ENCODE measurements at regions not wholly inside any gene's neighbourhood (a gene's known extent, or its start where the extent isn't known, plus 50 kb on each side); places are given as distances from the start of the nearest gene placed in this dataset.

- peak; percentile 56 for DNase-seq
Measured at GRCh38 chr7:142385491-142386340, 127.9 kb upstream of the PRSS58 start.

GRCh38 chr7:142384493-142384922 lies 126.7 kb upstream of the PRSS58 start:
- no peak for DNase-seq

GRCh38 chr7:142383841-142384492 lies 126.1 kb upstream of the PRSS58 start:
- DNase-seq: no peak

DNA sequence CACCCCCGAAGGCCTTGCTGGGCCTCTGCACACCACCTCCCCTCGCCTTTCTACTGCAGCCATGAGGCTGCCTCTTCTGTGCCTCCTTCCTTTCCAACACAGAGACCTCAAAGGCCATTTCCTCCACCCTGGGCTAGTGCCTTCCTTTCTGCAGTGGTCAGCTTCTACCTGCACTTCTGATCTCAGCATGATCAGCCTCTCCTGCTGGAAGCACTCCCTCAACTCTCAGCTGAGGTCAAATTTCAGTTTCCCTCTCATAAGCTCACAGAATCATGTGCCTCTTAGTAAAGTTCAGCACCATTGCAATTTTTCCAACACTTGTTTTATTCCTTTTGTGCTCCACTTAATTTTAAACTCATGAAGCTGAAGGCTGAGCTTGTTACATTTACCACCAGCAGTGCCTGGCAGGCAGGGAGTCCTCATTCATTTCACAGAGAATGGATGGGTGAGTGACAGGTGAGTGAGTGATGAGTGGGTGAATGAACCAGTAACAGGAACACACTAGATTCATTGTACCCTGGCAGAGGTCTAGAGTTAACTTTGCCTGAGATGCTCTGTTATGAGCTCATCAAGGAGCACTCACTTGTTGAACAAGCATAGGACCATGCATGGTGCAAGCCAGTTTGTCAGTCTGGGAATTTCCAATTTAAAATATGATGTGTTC lies 124.0 kb upstream of the PRSS58 start:
- peak; percentile 67 for DNase-seq

- DNase-seq: no peak
Measured at GRCh38 chr7:142380069-142380468, 122.2 kb upstream of the PRSS58 start.

- peak; percentile 56 for DNase-seq
Measured at GRCh38 chr7:142379201-142379885, 121.5 kb upstream of the PRSS58 start.

DNA sequence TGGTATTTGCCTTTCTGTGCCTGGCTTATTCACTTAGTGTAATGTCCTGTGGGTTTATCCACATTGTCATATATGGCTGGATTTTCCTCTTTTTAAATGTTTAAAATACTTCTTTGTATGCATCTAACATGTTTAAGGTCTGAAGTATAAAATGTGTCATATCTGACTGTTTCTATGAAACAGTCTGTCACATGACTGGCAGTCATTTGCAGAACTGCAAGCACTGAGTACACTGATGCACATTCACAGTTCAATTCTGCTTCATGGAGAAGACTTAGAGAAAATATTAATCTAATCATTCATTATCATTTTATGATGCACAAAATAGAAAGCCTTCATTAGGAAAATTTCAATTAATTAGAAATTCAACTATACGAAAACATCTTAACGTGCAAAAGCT lies 119.7 kb upstream of the PRSS58 start:
- no peak for DNase-seq

GRCh38 chr7:142376356-142376997 lies 118.6 kb upstream of the PRSS58 start:
- DNase-seq: no peak

GRCh38 chr7:142375710-142376313 lies 118.0 kb upstream of the PRSS58 start:
- peak; percentile 4 for DNase-seq

DNA sequence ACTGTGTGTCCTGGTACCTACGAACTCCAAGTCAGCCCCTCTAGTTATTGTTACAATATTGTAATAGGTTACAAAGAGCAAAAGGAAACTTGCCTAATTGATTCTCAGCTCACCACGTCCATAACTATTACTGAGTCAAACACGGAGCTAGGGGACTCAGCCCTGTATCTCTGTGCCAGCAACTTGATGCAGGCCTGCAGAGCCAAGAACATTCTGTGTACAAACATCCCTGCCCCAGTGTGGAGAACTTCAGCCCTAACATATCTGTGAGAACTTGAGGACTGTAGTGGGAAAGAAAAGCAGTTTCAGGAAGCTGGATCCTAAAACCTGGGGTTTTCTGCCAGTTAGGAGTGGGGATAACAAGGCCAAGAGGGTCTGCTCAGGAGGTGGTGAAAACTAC lies 114.9 kb upstream of the PRSS58 start:
- DNase-seq: no peak

DNA sequence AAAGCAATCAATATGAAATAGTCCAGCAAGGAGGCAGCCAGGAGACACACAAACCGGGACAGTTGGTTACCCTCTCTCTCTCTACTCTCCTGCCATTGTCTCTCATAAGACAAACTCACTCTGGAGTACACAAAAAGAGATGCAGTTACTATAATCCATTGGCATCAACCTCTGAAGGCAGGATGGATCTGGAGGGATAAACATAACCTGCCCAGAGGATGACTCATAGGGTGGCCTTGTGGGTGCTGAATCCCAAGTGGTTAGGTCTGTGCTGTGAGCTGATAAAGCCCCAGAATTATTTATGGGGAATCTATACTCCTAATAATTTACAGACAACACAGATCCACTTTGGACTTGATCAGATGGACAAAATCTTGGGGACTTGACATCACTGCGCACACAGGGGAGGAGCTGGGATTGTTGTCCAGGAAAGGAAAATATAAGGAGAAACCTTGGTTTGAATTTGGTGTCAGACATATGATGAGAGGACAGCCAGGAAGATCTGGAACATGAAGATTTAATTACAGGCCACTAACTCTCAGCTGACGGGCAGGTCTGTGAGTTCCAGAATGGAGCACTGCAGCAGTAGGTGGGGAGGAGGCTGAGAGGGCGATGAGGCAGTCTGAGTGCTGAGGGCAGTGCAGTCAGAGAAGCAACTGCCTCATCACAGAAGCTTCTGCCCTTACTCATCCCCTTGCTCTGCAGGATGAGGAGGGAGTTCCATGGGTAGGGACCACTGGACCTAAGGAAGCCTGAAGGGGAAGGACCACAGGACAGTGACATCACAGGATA lies 113.9 kb upstream of the PRSS58 start:
- DNase-seq: no peak

DNA sequence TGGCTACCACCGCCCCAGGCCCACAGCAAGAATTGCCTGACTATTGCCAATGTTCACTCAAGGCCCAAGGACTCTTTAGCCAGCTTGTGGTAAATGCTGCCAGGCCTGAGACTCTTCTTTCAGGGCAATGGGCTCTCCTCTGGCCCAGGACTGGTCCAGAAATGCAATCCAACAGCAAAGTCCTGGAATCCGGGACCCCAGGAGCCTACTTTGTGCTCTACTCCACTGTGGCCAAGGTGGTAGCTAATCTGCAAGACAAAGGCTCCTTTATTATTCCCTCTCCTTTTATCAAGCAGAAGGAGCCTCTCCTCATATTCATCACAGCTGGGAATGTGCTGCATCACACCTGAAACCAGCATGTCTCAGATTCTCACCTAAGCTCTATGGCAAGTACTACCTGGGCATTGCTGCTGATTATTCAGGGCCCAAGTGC lies 107.6 kb upstream of the PRSS58 start:
- DNase-seq: no peak

GRCh38 chr7:142364551-142364950 lies 106.7 kb upstream of the PRSS58 start:
- DNase-seq: no peak

- DNase-seq: no peak
Measured at GRCh38 chr7:142362349-142362748, 104.5 kb upstream of the PRSS58 start.

- DNase-seq: no peak
Measured at GRCh38 chr7:142359694-142360279, 101.9 kb upstream of the PRSS58 start.

DNA sequence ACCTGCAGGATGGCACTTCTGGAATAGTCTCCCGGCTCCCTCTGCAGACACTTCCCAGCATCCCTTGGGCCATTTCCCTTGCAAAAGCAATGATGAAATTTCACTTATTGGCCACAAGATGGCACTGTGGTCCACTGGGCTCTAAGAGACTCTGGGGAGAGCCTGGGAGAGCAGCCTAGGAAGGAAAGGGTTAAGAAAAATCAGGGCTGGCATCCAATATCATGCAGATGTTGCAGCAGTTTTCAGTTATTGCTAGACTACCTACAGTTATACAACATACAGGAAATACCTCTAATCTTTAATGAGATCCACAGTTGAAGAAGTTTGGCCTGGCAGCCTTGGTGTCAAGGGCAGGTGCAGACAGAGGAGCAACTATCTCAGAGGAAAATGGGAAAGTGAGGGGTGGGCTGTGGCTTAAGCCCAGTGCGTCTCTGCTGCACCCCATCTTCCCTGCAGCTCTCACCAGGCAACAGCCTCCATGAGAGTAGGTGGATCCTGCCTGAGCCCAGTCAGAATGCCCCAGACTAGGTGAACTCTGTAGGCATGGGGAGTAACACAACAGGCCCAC lies 100.2 kb upstream of the PRSS58 start:
- peak; percentile 60 for DNase-seq

- DNase-seq: peak; percentile 84
Measured at GRCh38 chr7:142356166-142356565, 98.3 kb upstream of the PRSS58 start.

DNA sequence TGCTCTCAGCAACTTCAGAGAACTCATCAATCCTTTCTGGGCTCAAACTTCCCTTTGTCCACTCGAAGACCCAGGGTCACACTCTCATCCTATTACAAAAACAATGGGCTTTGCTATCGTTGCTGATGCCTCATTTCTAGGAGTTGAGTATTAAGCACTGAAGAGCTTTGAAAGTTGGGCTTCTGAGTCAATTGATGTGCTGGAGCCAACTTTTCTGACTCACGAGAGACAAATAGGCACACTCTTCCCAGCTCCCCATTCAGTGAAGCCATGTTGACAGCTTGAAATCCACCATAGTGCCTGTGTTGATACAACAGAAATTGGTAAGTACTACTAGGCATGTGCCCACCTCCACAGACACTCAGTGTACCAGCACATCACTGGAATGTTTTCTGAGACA lies 97.5 kb upstream of the PRSS58 start:
- no peak for DNase-seq

DNA sequence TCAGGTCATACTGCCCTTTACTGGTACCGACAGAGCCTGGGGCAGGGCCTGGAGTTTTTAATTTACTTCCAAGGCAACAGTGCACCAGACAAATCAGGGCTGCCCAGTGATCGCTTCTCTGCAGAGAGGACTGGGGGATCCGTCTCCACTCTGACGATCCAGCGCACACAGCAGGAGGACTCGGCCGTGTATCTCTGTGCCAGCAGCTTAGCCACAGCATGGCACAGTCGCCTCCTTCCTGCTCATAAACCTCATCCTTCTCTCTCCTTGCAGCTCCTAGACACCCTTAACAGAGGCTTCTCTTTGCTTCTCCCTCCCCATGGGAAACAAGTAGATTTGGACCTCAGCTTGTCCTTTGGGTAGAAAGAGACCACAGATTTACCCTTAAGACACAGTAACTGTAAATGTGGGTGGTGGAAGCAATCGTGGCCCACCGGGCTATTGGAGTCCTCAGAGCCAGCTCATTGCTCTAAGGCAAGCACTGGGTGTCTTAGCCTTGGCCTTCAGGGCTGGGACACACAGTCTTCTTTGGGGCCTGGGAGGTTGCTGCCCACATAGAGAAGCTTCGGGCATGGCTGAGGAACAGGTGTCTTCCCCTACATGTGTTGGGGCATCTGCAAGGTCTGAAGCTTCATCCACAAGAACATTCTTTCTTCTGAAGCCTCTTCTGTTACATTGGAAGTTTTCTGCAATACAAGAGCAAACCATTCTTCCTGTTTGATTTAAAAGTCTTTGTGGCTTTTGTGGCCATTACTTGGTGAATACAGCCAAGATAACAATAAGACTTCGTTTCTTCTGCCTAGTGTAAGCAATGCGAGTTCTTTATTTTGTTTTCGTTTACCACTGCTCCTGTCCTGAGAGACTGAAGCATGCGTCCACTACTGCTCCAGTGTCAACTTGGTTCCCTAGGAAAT lies 95.5 kb upstream of the PRSS58 start:
- no peak for DNase-seq
